ENCODE measurements at regions not wholly inside any gene's neighbourhood (a gene's known extent, or its start where the extent isn't known, plus 50 kb on each side); places are given as distances from the start of the nearest gene placed in this dataset.

DNA sequence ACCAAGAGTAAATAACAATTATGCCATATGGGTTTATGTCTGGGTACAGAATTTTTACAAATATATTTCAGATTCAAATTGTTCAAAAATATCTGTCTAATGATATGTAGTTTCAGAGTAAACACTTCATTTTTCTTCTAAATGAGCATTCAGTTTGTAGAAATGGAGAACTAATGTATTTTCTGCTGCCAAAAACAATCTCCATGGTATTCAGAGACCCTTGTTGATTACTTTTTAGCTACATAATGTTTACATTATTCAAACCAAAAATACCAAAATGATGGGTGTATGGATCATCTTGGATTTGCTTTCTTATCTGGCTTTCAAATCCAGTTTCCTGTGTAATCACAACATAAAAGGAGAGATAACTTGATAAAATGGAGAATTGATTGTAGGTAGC lies 576.0 kb upstream of the CDH4 start:
- TF ChIP-seq, protein P1, sequence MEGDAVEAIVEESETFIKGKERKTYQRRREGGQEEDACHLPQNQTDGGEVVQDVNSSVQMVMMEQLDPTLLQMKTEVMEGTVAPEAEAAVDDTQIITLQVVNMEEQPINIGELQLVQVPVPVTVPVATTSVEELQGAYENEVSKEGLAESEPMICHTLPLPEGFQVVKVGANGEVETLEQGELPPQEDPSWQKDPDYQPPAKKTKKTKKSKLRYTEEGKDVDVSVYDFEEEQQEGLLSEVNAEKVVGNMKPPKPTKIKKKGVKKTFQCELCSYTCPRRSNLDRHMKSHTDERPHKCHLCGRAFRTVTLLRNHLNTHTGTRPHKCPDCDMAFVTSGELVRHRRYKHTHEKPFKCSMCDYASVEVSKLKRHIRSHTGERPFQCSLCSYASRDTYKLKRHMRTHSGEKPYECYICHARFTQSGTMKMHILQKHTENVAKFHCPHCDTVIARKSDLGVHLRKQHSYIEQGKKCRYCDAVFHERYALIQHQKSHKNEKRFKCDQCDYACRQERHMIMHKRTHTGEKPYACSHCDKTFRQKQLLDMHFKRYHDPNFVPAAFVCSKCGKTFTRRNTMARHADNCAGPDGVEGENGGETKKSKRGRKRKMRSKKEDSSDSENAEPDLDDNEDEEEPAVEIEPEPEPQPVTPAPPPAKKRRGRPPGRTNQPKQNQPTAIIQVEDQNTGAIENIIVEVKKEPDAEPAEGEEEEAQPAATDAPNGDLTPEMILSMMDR (IDR thresholded peaks at IDR 0.05) = no peak
- TF ChIP-seq POLR2A (IDR thresholded peaks at IDR 0.05) = no peak

Measured in lower leg skin (tissue), 3 donors.